OCI-M1 (cell line): ENCODE measurements at regions not wholly inside any gene's neighbourhood (a gene's known extent, or its start where the extent isn't known, plus 50 kb on each side); places are given as distances from the start of the nearest gene placed in this dataset.

Source experiments
- DNase-seq: peaks from one replicate; lab custom pipeline; 2025; lab: John Stamatoyannopoulos, UW

- DNase-seq: no peak
These were observed 55.4 kb upstream of the SLC10A7 start for GRCh38 chr4:146577111-146577510.

- peak; percentile 65 for DNase-seq
These were observed 55.8 kb upstream of the POU4F2 start for GRCh38 chr4:146582864-146583263.

- peak; percentile 20 for DNase-seq
These were observed 52.8 kb upstream of the POU4F2 start for GRCh38 chr4:146585761-146586333.
